ACHN (cell line): ENCODE measurements at regions not wholly inside any gene's neighbourhood (a gene's known extent, or its start where the extent isn't known, plus 50 kb on each side); places are given as distances from the start of the nearest gene placed in this dataset.
"Not testable (repeated sequence)": the region's sequence is repeated elsewhere in the genome, so short reads cannot be mapped to it uniquely, and the experiment has no call there.

Source experiments
- DNase-seq: peaks from one replicate; pipeline ENCODE4 v3.0.0-alpha.2; 2015
- in situ Hi-C: cut with HindIII; loops from 2 replicates; pipeline ENCODE4 v1.10.0; 2017; ENCODE audit warnings: low sequenced_read_pairs, low pct_ligation_motif_present, low pct_unique_long_range_greater_than_20kb

GRCh38 chr4:171448358-171448757 is 364.8 kb upstream of the GALNTL6 start:
- in situ Hi-C loops = no loop called here
- DNase-seq = no peak

GRCh38 chr4:171441300-171441941 is 371.8 kb upstream of the GALNTL6 start:
- DNase-seq = no peak
- in situ Hi-C loops = no loop called here

- in situ Hi-C loops = no loop called here
Observed at GRCh38 chr4:171433674-171434073, 379.5 kb upstream of the GALNTL6 start.

GRCh38 chr4:171432536-171432935 is 380.7 kb upstream of the GALNTL6 start:
- no peak for DNase-seq
- in situ Hi-C loops = no loop called here

More at GRCh38 chr4:171433674-171434073, 379.5 kb upstream of the GALNTL6 start:
- no peak for DNase-seq

- in situ Hi-C loops = no loop called here
- no peak for DNase-seq
Observed at GRCh38 chr4:171430495-171430894, 382.7 kb upstream of the GALNTL6 start.

GRCh38 chr4:171397175-171397574 is 416.0 kb upstream of the GALNTL6 start:
- in situ Hi-C loops = no loop called here
- DNase-seq = no peak

- DNase-seq = no peak
Observed at GRCh38 chr4:171390626-171391025, 422.6 kb upstream of the GALNTL6 start.

GRCh38 chr4:171378323-171378722 is 434.9 kb upstream of the GALNTL6 start:
- in situ Hi-C loops = no loop called here
- no peak for DNase-seq

More at GRCh38 chr4:171390626-171391025, 422.6 kb upstream of the GALNTL6 start:
- in situ Hi-C loops = no loop called here

GRCh38 chr4:171376724-171377123 is 436.5 kb upstream of the GALNTL6 start:
- no peak for DNase-seq
- in situ Hi-C loops = no loop called here

GRCh38 chr4:171353535-171353934 is 459.7 kb upstream of the GALNTL6 start:
- DNase-seq = no peak
- in situ Hi-C loops = no loop called here

- in situ Hi-C loops = no loop called here
Observed at GRCh38 chr4:171348090-171348489, 465.1 kb upstream of the GALNTL6 start.

GRCh38 chr4:171342646-171343045 is 470.6 kb upstream of the GALNTL6 start:
- in situ Hi-C loops = no loop called here
- no peak for DNase-seq

More at GRCh38 chr4:171348090-171348489, 465.1 kb upstream of the GALNTL6 start:
- DNase-seq = no peak

GRCh38 chr4:171340258-171340657 is 472.9 kb upstream of the GALNTL6 start:
- in situ Hi-C loops = no loop called here
- no peak for DNase-seq

- DNase-seq = no peak
- in situ Hi-C loops = no loop called here
Observed at GRCh38 chr4:171334549-171334948, 478.7 kb upstream of the GALNTL6 start.

GRCh38 chr4:171308661-171309060 is 504.5 kb upstream of the GALNTL6 start:
- in situ Hi-C loops = no loop called here
- no peak for DNase-seq

- DNase-seq = peak; percentile 25
- in situ Hi-C loops = not testable (repeated sequence)
Observed at GRCh38 chr4:171298048-171298718, 515.0 kb upstream of the GALNTL6 start.

- in situ Hi-C loops = no loop called here
Observed at GRCh38 chr4:171288816-171289432, 524.3 kb upstream of the GALNTL6 start.

GRCh38 chr4:171281359-171281758 is 531.8 kb upstream of the GALNTL6 start:
- in situ Hi-C loops = no loop called here
- DNase-seq = no peak

More at GRCh38 chr4:171288816-171289432, 524.3 kb upstream of the GALNTL6 start:
- no peak for DNase-seq

- in situ Hi-C loops = no loop called here
- DNase-seq = no peak
Observed at GRCh38 chr4:171279131-171279530, 534.1 kb upstream of the GALNTL6 start.

- in situ Hi-C loops = no loop called here
Observed at GRCh38 chr4:171266671-171267070, 546.5 kb upstream of the GALNTL6 start.

More at GRCh38 chr4:171266671-171267070, 546.5 kb upstream of the GALNTL6 start:
- DNase-seq = no peak
